ENCODE measurements at regions not wholly inside any gene's neighbourhood (a gene's known extent, or its start where the extent isn't known, plus 50 kb on each side); places are given as distances from the start of the nearest gene placed in this dataset.

- no peak for TF ChIP-seq EZH2 (IDR thresholded peaks at IDR 0.05; ENCODE audit: low read depth)
- TF ChIP-seq CTCF (conservative IDR thresholded peaks at IDR 0.05): no peak
These were observed 779.9 kb upstream of the ACO1 start for GRCh38 chr9:31604531-31604930.

All from PC-9 (cell line).